GM12892 (cell line): ENCODE measurements at regions not wholly inside any gene's neighbourhood (a gene's known extent, or its start where the extent isn't known, plus 50 kb on each side); places are given as distances from the start of the nearest gene placed in this dataset.

Source experiments
- POLR2A ChIP-seq: IDR thresholded peaks from 2 replicates; pipeline ENCODE4 v1.6.1; 2011; ENCODE audit warnings: low read depth, low read length, control low read depth
- TAF1 ChIP-seq: IDR thresholded peaks from 2 replicates; pipeline ENCODE4 v1.6.1; 2011; ENCODE audit warnings: low read depth, mild to moderate bottlenecking, control low read depth, low read length, borderline replicate concordance

DNA sequence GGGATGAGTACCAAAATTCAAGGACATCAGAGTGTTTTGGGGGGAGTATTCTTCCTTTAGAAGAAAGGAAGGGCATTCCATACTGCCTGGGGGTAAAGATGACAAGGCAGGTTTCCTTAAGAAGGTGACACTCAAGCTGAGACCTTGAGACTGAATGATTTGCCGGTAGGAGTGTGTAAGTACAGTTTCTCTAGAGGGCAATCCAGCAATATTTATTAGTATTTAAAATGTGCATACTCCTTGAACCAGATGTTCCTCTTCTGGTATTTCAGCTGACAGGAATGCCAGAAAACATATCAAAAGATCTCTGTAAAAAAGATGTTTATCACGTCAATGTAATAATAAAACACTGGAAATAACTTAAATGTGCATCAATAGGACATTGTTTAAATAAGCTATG, 106.4 kb upstream of the TMCC3 start:
- no peak for TF ChIP-seq TAF1
- no peak for TF ChIP-seq POLR2A
